SHP77 treated with DMSO at 0.1 percent for 48 hours (cell line): ENCODE measurements at regions not wholly inside any gene's neighbourhood (a gene's known extent, or its start where the extent isn't known, plus 50 kb on each side); places are given as distances from the start of the nearest gene placed in this dataset.
"Not testable (repeated sequence)": the region's sequence is repeated elsewhere in the genome, so short reads cannot be mapped to it uniquely, and the experiment has no call there.

Experiments
- DNase-seq: peaks from one replicate; lab custom pipeline; 2025; lab: John Stamatoyannopoulos, UW

DNA sequence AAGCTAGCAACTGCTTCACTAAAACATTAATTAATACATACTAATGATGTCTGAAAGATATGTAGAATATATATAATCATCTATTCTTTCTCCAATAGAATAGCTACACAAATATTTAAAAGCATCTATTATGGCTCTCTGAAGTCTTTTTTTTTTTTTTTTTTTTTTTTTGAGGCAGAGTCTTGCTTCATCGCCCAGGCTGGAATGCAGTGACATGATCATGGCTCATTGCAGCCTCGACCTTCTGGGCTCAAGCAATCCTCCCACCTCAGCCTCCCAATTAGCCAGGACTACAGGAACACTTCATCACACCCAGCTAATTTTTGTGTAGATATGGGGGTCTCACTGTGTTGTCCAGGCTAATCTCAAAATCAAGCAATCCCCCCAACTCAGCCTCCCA lies 120.4 kb upstream of the KYNU start:
- no peak for DNase-seq

DNA sequence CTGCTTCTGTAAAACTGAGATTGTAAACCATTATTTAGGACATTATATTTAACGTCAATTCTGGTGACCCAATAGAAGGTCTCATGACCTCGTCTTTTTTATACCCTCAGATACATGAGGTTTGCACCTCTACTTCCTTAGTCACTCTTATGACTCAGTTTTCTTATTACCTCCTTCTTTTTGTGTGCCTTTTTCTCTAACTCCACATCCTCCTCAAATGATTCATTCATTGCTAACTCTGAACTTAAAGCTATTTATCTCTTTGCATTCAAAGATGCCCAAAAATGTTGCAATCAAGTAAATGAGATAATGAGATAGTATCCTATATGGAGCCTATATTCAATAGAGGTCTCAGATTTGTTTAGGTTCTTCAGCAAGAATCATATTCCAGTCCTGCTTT lies 121.0 kb upstream of the KYNU start:
- no peak for DNase-seq

DNA sequence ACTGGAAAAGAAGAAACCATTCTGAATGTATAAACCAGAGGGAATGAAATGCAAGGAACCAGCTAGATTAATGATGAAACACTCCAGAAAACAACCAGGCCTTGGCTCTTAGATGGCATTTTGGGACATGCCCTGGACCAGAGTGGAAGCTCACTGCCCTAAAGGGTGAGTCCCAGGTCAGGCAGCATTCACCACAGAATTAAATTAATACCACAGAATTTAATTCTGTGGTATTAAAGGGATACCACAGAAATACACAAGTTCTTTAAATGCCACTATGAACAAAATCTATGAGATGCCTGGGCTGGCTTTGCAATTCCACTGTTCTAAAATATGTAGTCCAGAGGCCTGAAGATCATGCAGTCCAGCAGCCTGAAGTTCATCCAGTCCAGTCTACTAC lies 122.3 kb upstream of the KYNU start:
- DNase-seq, result no peak

DNA sequence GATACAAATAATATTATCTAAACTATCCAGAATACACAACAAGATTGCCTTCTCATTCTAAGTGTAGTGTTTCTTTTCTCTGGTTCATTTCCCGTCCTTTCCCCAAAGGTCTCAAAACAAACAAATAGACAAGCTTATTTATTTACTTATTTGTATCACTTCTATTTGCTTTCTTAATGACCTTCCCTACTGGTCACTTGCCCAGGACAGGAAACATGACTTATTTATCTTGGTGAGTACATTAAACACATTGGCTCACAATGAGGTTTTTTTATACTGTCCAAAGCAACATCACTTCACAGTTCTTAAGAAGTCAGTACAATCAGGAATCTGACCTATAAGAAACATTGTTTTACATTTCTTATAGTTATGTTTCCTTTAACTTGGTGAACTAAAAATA lies 123.3 kb upstream of the KYNU start:
- no peak for DNase-seq

DNA sequence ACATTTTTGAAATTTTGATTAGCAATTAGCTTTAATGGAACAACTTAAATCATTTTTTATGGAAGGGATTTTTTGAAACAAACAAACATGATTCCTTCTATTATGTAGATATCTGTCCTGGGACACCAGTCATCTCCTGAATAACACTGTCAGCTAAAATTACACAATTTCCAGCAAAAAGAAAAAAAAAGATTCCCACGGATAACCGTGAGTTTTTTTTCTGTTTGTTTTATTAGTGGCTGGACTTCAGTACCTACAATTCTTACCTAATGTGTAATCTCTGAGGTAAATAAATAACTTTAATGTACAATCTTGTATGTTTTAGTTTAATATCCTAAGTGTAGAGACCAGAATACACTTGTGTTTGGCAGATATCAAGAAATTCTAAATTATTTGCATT lies 126.6 kb upstream of the KYNU start:
- DNase-seq, result no peak

DNA sequence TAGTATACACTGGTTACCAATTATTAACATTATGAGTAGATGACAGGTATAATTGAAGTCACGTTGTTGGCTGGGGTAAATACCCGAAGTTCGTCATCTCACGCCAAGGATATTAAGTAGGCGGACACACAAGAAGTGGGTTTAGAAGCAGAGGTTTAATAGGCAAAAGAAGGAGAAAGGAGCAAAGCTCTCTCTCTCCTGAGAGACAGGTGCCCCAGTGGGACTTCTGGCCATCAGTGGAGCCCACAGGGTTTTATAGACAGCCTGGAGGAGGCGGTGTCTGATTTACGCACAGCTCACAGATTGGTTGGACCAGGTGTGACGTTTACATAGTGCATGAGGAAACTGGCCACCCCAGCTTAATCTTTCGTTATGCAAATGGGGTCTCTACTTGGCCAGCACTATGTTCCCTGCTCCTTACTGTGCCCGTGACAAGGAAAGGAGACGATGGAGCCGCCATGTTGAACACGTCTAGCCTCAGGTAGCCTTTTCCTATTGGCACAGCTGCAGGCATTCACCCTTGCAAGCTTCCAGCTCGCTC lies 128.8 kb upstream of the KYNU start:
- no peak for DNase-seq

DNA sequence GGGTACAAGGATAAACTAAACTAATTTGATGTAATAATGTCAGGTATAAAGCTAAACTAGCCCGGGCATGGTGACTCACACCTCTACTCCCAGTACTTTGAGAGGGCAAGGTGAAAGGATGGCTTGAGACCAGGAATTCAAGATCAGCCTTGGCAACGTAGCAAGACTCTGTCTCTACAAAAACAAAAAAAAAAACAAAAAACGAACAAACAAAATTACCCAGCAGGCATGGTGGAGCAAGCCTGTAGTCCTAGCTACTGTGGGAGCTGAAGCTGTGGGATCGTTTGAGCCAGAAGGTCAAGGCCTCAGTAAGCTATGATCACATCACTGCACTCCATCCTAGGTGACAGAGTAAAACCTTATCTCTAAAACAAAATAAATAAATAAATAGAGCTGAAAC lies 131.8 kb upstream of the KYNU start:
- no peak for DNase-seq

DNA sequence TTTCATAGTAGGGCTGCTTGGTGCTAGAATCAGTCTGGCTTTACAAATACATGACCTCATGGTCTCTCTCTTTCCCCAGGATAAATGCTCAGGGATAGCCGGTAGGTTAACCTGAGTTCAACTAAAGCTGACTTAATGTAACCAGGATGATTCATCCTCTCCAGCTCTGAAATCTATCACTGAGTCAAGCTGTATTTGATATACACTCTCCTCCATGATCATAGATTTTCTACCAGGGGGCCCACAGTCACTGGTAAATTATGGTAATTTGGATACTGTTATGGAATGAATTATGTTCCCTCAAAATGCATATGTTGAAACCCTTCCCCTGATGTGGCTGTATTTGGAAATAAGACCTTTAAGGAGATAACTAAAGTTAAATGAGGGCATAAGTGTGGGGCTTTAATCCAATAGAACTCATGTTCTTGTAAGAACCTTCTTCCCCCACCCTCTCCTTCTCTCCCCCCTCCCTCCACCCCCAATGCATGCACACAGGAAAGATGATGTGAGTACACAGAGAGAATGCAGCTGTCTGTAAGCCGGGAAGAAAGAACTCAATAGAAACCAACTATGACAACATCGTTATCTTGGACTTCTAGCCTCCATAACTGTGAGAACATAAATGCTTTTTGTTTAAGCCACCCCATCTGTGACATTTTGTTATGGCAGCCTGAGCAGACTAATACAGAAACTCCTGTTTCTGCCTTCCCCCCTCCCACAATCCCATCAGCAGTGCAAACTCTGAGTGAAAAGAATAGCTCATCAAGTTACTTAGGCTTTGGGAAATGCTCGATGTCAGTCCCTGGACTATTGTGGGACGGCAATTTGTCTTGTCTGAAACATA lies 134.9 kb upstream of the KYNU start:
- DNase-seq, result peak; percentile 1

DNA sequence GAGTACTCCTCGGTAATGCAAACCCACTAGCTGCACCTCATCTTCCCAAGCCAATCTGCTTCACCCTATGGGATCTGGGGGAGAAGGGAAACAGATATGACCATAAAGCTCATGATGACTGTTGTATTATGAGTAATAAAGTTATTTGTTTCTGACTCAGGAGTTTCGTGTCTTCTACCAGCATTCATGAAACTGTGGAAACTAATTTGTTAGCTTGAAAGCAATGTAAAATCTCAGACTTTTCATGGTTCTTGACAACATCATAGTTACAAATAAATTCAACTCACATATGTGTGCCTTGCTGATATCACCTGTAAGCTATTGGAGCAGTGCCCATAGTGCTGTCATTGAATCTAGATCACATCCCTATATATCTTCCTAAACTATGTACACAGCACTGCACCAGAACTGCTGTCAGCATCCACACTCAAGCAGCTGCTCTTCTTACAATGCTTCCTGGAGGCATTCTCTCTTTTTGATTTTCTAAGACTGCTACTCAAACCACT lies 135.6 kb upstream of the KYNU start:
- peak; percentile 2 for DNase-seq

DNA sequence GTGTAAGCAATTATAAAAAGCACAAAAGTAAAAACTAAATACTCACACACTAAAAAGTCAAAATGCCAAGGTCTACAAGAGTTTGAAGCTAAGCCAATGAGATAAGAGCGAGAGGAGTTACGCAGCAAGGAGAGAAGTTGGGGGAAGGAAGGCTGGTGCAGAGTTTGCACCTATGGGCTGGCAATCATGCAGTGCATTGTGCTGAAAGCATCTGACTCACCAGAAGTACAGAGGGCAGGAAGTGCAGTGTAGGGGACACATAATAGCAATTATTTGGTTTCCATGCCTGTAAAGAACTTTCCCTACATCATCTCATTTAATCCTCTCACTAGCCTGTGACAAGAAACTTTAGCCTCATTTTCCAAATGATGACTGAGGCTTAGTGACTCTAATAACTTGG lies 142.7 kb upstream of the KYNU start:
- DNase-seq, result no peak

DNA sequence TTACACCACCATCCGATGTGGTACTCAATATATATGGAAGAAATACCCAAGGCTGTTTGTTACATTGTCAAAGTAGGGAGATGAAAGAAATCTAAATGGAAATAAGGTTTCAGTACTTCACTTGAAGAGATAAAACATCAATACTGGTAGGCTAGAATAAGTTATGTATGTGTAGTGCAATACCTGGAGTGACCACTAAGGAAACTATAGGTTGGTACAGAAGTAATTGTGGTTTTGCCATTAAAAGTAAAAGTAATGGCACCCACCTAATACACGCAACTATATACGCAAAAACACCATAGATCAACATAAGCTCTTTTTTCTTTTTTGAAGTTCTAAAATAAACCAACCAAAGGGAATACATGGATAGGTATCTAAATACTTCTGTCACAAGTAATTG lies 143.2 kb upstream of the KYNU start:
- no peak for DNase-seq

DNA sequence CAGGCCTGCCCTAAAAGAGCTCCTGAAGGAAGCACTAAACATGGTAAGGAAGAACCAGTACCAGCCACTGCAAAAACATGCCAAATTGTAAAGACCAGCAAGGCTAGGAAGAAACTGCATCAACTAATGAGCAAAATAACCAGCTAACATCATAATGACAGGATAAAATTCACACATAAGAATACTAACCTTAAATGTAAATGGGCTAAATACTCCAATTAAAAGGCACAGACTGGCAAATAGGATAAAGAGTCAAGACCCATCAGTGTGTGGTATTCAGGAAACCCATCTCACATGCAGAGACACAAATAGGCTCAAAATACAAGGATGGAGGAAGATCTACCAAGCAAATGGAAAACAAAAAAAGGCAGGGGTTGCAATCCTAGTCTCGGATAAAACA lies 147.7 kb upstream of the KYNU start:
- DNase-seq, result not testable (repeated sequence)

DNA sequence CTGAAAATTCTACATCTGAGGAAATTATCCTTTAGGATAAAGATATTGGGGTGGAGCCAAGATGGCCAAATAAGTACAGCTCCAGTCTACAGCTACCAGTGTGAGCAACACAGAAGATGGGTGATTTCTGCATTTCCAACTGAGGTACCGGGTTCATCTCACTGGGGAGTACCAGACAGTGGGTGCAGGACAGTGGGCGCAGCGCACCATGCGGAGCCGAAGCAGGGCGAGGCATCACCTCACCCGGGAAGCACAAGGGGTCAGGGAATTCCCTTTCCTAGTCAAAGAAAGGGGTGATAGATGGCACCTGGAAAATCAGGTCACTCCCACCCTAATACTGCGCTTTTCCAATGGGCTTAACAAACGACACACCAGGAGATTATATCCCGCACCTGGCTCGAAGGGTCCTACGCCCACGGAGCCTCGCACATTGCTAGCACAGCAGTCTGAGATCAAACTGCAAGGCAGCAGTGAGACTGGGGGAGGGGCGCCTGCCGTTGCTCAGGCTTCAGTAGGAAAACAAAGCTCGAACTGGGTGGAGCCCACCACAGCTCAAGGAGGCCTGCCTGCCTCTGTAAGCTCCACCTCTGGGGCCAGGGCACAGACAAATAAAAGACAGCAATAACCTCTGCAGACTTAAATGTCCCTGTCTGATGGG lies 149.5 kb upstream of the KYNU start:
- DNase-seq, result not testable (repeated sequence)

DNA sequence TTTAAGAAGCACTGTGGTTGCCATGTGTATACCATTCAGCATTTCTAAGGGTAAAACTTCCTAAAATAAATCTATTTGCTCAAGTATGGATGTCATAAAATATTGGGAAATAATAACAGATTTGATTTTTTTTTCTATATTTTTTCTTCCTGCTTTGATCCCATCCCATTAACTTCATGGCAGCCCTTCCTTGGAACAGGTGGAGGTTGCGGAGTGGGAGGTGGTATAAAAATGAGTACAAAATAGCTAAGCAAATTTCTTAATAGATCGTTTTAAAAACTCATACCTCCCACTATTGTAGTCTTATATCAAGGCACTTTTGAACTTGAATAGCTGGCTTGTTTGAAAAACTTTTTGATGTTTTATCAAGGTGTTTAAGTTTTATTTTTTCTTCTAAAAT lies 152.1 kb upstream of the KYNU start:
- no peak for DNase-seq

DNA sequence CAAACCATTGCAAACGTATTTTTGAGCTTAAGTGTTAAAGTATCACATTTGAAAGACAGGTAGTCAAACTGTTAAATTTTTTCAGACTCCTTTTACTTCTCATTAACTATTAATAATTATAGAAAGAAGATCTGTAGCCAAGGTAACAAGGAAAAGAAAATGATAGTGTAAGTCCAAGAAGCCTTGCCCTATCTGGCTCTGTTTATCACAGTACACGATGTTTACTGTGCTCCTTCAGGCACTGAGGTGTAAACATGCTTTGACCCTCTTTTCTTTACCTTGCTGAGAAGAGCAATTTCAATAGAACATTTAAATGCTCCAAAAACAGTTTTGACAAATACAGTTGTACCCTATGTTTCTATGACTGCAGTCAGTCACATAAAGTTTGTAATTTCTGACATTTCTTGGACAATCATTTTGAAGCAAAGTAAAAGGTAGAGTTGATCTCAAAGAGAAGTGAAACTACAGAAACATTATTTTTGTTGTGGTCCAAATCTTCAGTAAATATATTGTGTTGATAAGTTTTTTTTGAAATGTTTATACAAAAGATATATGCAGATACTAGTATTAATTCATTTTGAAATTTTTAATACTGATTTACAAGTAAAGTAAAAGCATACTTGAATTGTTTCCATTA lies 152.6 kb upstream of the KYNU start:
- no peak for DNase-seq

DNA sequence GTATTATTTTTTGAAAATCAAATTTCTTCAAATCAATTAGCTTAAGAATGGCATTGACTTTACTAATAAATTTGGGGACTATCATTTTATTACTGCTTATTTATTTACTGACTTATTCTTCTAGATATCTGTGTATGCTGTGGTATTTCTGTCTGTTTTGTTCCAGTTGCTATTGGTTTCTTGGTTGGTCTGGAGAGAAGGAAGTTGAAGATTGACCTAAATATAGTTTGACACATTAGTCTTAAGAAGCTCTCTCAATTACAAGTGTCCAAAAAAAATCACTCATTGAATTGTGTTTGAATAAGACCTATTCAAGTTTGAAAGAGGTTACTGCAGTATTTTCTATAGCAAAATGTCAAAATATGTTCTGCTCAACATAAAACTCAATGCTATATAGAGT lies 153.3 kb upstream of the KYNU start:
- no peak for DNase-seq

DNA sequence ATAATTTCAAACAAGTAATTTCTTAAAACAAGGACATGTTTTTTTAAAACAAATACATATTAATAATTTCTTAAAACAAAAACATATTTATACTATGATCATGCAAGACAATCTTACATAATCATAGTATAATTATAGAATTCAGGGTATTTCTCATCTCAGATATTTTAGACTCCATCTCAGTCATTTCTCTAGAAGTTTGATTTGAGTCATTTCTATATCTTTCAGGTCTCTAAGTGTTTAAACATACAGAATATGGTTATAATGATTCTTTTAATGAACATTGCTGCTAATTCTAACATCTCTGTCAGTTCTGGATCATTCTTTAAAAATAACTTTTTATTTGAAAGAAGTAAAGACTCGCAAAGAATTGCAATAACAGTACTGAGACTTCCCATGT lies 154.2 kb upstream of the KYNU start:
- no peak for DNase-seq

DNA sequence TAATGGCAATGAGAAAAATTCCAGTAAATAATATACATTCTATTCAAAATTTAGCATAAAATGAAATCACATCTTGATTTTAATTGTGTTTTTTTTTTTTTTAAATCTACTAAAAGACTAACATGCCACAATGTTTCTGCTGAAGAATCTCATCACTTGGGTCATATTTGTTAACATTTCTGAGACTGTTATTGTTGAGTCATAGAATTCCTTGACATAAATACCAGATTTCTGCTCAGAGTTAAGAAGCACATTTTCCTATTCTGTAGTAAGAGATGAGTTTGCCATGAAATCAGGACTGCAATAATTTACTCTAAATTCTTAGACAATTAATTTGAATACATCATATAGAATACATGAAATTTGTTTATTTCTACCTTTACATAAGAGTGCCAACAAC lies 154.9 kb upstream of the KYNU start:
- DNase-seq, result no peak

DNA sequence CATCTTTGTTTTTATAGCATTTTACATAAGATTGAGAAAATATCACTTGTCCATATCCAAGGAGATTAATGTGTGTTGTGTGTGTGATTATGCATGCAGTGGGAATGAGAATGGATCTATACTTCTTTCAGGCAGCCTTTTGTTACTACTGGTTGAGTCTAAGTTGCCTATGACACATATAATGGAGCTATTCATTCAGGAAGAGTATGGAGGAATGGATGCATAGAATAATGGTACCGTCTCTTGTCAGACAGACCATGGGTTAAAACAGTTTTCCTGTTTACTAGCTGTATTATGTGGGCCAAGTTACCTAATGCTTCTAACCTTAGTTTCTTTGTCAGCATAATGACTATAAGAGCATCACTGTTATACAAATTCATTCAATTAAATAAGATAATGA lies 155.4 kb upstream of the KYNU start:
- DNase-seq, result no peak

DNA sequence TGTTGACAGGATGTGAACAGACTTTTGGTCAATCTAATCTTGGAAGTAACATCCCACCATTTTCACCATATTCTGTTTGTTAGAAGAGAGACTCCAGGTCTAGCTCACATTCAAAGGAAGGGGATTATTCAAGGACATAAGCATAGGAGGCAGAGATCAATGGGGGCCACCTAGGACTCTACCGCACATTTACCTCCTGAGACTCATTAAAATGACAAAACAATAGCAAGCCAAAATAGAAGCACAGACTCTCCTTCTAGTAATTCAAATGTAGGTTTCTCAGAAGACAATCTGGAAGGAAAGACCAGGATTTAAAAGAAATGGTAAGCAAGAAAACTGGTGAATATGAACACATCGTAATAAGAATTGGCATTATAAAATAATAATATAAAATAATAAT lies 156.4 kb upstream of the KYNU start:
- DNase-seq, result no peak

DNA sequence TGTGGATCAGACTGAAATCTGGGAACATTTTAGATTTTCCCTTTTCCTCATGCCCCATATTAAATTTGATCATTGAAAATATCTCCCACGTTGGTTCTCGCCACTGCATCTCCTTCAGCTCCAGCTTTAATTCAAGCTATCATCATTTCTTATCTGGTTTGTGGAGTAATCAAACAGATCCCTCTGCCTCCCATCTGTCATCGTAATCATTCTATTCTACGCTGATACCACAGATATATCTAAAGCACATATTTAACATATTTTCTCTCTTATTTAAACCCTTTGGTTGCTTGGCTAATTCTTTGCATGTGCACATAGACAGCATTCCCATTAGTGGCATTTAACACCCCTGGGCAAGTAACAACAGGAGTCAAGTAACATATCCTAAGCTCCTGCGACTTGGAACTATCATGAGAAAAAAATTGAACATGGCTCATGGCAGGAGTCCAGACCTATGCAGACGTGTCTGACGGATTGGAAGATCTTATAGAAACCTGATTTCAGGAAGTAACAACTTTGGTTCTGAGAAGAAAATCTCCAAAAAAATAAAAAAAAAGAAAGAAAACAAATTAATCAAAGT lies 158.8 kb upstream of the KYNU start:
- no peak for DNase-seq

DNA sequence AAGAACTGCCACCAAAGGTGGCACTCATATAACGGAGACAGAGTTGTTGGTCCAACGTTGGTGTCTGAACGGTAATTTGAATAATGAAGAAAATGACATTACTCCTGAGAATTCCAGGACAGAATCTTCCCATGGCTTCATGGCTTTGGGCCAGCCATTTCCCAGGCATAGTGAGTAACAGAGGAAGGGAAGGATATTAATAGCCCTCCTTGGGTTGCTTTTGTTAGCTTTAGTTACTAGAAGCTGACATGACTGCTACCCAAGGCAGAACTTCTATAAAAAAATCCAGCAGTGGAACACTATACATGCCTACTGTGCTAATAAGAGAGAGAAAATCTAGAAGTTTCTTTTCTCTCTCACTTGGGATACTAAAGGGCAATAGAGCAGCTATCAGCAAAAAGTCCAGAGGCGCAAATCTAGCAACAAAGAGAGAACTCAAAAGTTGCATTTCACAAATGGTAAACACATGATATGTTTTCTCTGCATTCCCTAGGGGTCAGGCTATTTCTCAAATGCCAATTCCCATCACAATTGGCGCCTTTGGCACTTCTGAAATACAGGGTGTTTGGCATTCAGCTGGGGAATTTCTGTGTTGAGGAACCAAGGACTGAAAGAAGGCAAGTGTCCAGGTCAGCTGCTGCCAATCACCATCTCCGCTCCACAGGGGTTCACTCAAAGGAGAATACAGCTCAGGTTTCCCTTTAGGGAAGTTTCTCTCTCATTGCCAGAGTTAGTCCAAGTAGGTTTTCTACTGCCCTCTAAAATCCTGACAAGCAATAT lies 160.8 kb upstream of the KYNU start:
- DNase-seq, result no peak
